Ovary (tissue), 7 donors: ENCODE measurements at regions not wholly inside any gene's neighbourhood (a gene's known extent, or its start where the extent isn't known, plus 50 kb on each side); places are given as distances from the start of the nearest gene placed in this dataset.

ENCODE experiments used
- DNase-seq, 5 donors: peaks; one replicate each; pipeline ENCODE4 v3.0.0-alpha.2; 2019 to 2020
- H3K27ac ChIP-seq, 2 donors: fragments of 200-600 bp; one replicate each; pipeline versions ENCODE4 v1.5.1 to v1.8.0; 2019 to 2022
- H3K27me3 ChIP-seq: fragments of 200-600 bp; one replicate; pipeline ENCODE4 v1.8.0; 2022
- H3K36me3 ChIP-seq: fragments of 200-600 bp; sonication (generic); one replicate; pipeline ENCODE4 v1.5.1; 2019
- H3K4me1 ChIP-seq: one replicate; pipeline ENCODE4 v1.8.1; 2013; ENCODE audit warnings: mild to moderate bottlenecking, moderate library complexity; ENCODE audit not compliant: insufficient read depth
- H3K4me3 ChIP-seq: fragments of 200-600 bp; sonication (generic); one replicate; pipeline ENCODE4 v1.5.1; 2017
- H3K9me3 ChIP-seq, 2 donors: fragments of 200-600 bp in 1 of 2; sonication (generic) in 1 of 2; one replicate each; pipeline versions ENCODE4 v1.5.1 to v1.8.1; 2013 to 2019; ENCODE audit warnings: mild to moderate bottlenecking in 1 of 2, moderate library complexity in 1 of 2
- CTCF ChIP-seq, 3 donors: fragments of 450-650 bp in 2 of 3; fragments of 200-600 bp in 1 of 3; IDR thresholded peaks; one replicate each; pipeline versions ENCODE4 v1.5.1 to v1.8.0; 2016 to 2022; ENCODE audit warnings: antibody characterized with exemption in 3 of 3, mild to moderate bottlenecking in 1 of 3
- EP300 ChIP-seq: sonication (generic); formaldehyde crosslinking; IDR thresholded peaks from one replicate; pipeline ENCODE4 v1.6.1; 2017; ENCODE audit warnings: antibody characterized with exemption
- POLR2A ChIP-seq: fragments of 450-650 bp; IDR thresholded peaks from one replicate; pipeline ENCODE4 v1.6.1; 2017; ENCODE audit warnings: antibody characterized with exemption, mild to moderate bottlenecking, moderate library complexity
- WGBS, 3 donors: extraction: QIAGEN DNeasy Blood & Tissue Kit in 1 of 3; methylation state at CpG; one replicate each; pipeline versions ENCODE4 v1.1.5 to v1.1.7; 2013 to 2017; 5-methylcytosine and 5-hydroxymethylcytosine counted together
- intact Hi-C, 4 donors: fragments of 100-400 bp; cut with DNase I; formaldehyde crosslinking; loops; one replicate each; pipeline versions ENCODE4 v1.11.0 to v1.15.1; 2022 to 2023
- donor health status: DM: no; HTN: no; CAD: no; lungs with moderate emphysema.
- donor health status: DM: no; HTN: no; CAD: no.
- donor health status: Bipolar disorder and iron deficiency.
- donor health status: DM: no; HTN: no; CAD: no.
- donor health status: DM: yes; HTN: yes; CAD: no.

- TF ChIP-seq POLR2A (no peak), CTCF (IDR thresholded peaks at IDR 0.05) (no peak), EP300 (no peak)
Measured at GRCh38 chr7:82701949-82702348, 258.4 kb upstream of the CACNA2D1 start.

GRCh38 chr7:82700741-82701140 is 257.2 kb upstream of the CACNA2D1 start:
- Histone ChIP-seq H3K27ac (no peak overlapping the region), H3K9me3 (no peaks in the 10 kb centered on the region), H3K4me3 (no peak overlapping the region), H3K36me3 (no peaks in the 10 kb centered on the region), H3K27me3 (no peaks in the 10 kb centered on the region), H3K4me1 (no peaks in the 10 kb centered on the region)
- intact Hi-C loops = no loop called here
- no peak for DNase-seq
- 71 to 73% (median 72%) methylated on average over 2 of the region's 2 CpGs for WGBS, 3 donors
- TF ChIP-seq POLR2A (no peak), CTCF (IDR thresholded peaks at IDR 0.05) (no peak), EP300 (no peak)

More at GRCh38 chr7:82701949-82702348, 258.4 kb upstream of the CACNA2D1 start:
- Histone ChIP-seq H3K27me3 (no peaks in the 10 kb centered on the region), H3K27ac (no peak overlapping the region), H3K4me1 (no peaks in the 10 kb centered on the region), H3K9me3 (no peaks in the 10 kb centered on the region), H3K4me3 (no peak overlapping the region), H3K36me3 (no peaks in the 10 kb centered on the region)
- 62 to 72% (median 70%) methylated on average over 1 of the region's 1 CpG for WGBS, 3 donors
- no peak for DNase-seq
- intact Hi-C loops = no loop called here

GRCh38 chr7:82699773-82700186 is 256.2 kb upstream of the CACNA2D1 start:
- WGBS, 3 donors = 78 to 80% (median 79%) methylated on average over 3 of the region's 3 CpGs
- DNase-seq = no peak
- no peak overlapping the region for H3K4me3 ChIP-seq

GRCh38 chr7:82697897-82698296 is 254.3 kb upstream of the CACNA2D1 start:
- Histone ChIP-seq H3K4me3 (no peak overlapping the region), H3K36me3 (no peaks in the 10 kb centered on the region), H3K27ac (no peak overlapping the region), H3K4me1 (no peaks in the 10 kb centered on the region), H3K9me3 (no peaks in the 10 kb centered on the region), H3K27me3 (no peaks in the 10 kb centered on the region)
- 74 to 88% (median 85%) methylated on average over 3 of the region's 3 CpGs for WGBS, 3 donors
- no peak for DNase-seq
- TF ChIP-seq POLR2A (no peak), CTCF (IDR thresholded peaks at IDR 0.05) (no peak), EP300 (no peak)
- intact Hi-C loops = no loop called here

More at GRCh38 chr7:82699773-82700186, 256.2 kb upstream of the CACNA2D1 start:
- no peaks in the 10 kb centered on the region for H3K4me1 ChIP-seq
- H3K9me3 ChIP-seq = no peaks in the 10 kb centered on the region
- intact Hi-C loops = no loop called here
- no peaks in the 10 kb centered on the region for H3K36me3 ChIP-seq
- H3K27ac ChIP-seq = no peak overlapping the region
- H3K27me3 ChIP-seq = no peaks in the 10 kb centered on the region
- no peak for TF ChIP-seq POLR2A
- TF ChIP-seq EP300 = no peak
- no peak for TF ChIP-seq CTCF (IDR thresholded peaks at IDR 0.05)

GRCh38 chr7:82696631-82697030 is 253.1 kb upstream of the CACNA2D1 start:
- Histone ChIP-seq H3K27ac (no peak overlapping the region), H3K27me3 (no peaks in the 10 kb centered on the region), H3K4me1 (no peaks in the 10 kb centered on the region), H3K4me3 (no peak overlapping the region), H3K36me3 (no peaks in the 10 kb centered on the region), H3K9me3 (no peaks in the 10 kb centered on the region)
- 75 to 83% (median 81%) methylated on average over 3 of the region's 3 CpGs for WGBS, 3 donors
- intact Hi-C loops = no loop called here
- DNase-seq = no peak
- TF ChIP-seq CTCF (IDR thresholded peaks at IDR 0.05) (no peak), POLR2A (no peak), EP300 (no peak)
